COLO668 (cell line): ENCODE measurements at regions not wholly inside any gene's neighbourhood (a gene's known extent, or its start where the extent isn't known, plus 50 kb on each side); places are given as distances from the start of the nearest gene placed in this dataset.
"Not testable (repeated sequence)": the region's sequence is repeated elsewhere in the genome, so short reads cannot be mapped to it uniquely, and the experiment has no call there.

Source experiments
- DNase-seq: peaks from one replicate; lab custom pipeline; 2025; ENCODE audit not compliant: unreplicated experiment; lab: John Stamatoyannopoulos, UW

- no peak for DNase-seq
Observed at GRCh38 chr6:14513496-14514393, 396.2 kb downstream of the CD83 start.

- no peak for DNase-seq
Observed at GRCh38 chr6:14516956-14517355, 399.4 kb downstream of the CD83 start.

GRCh38 chr6:14517516-14518105, 400.0 kb downstream of the CD83 start:
- DNase-seq = no peak

GRCh38 chr6:14518515-14519217, 401.1 kb downstream of the CD83 start:
- no peak for DNase-seq

GRCh38 chr6:14520029-14520428, 402.5 kb downstream of the CD83 start:
- DNase-seq = no peak

- DNase-seq = no peak
Observed at GRCh38 chr6:14520536-14520935, 403.0 kb downstream of the CD83 start.

- no peak for DNase-seq
Observed at GRCh38 chr6:14521141-14521540, 403.6 kb downstream of the CD83 start.

- DNase-seq = not testable (repeated sequence)
Observed at GRCh38 chr6:14521861-14522260, 404.3 kb downstream of the CD83 start.

- no peak for DNase-seq
Observed at GRCh38 chr6:14524319-14524718, 406.7 kb downstream of the CD83 start.

GRCh38 chr6:14530385-14530784, 412.8 kb downstream of the CD83 start:
- no peak for DNase-seq

GRCh38 chr6:14533446-14533845, 415.9 kb downstream of the CD83 start:
- DNase-seq = no peak

- DNase-seq = no peak
Observed at GRCh38 chr6:14537030-14537429, 419.5 kb downstream of the CD83 start.

GRCh38 chr6:14540276-14540675, 422.7 kb downstream of the CD83 start:
- DNase-seq = no peak

- no peak for DNase-seq
Observed at GRCh38 chr6:14540810-14541540, 423.4 kb downstream of the CD83 start.

GRCh38 chr6:14542670-14543366, 425.2 kb downstream of the CD83 start:
- DNase-seq = peak; percentile 26

- no peak for DNase-seq
Observed at GRCh38 chr6:14543971-14544585, 426.5 kb downstream of the CD83 start.

- DNase-seq = peak; percentile 28
Observed at GRCh38 chr6:14544666-14545065, 427.1 kb downstream of the CD83 start.

- DNase-seq = no peak
Observed at GRCh38 chr6:14545496-14545895, 427.9 kb downstream of the CD83 start.

- DNase-seq = no peak
Observed at GRCh38 chr6:14546036-14546435, 428.5 kb downstream of the CD83 start.
